GM21619 (cell line): ENCODE measurements at regions not wholly inside any gene's neighbourhood (a gene's known extent, or its start where the extent isn't known, plus 50 kb on each side); places are given as distances from the start of the nearest gene placed in this dataset.
"Not testable (repeated sequence)": the region's sequence is repeated elsewhere in the genome, so short reads cannot be mapped to it uniquely, and the experiment has no call there.

Experiments used
- ATAC-seq: cut with Tn5 transposase; IDR thresholded peaks from one replicate; pipeline ENCODE4 v1.9.1; 2021; ENCODE audit not compliant: unreplicated experiment

DNA sequence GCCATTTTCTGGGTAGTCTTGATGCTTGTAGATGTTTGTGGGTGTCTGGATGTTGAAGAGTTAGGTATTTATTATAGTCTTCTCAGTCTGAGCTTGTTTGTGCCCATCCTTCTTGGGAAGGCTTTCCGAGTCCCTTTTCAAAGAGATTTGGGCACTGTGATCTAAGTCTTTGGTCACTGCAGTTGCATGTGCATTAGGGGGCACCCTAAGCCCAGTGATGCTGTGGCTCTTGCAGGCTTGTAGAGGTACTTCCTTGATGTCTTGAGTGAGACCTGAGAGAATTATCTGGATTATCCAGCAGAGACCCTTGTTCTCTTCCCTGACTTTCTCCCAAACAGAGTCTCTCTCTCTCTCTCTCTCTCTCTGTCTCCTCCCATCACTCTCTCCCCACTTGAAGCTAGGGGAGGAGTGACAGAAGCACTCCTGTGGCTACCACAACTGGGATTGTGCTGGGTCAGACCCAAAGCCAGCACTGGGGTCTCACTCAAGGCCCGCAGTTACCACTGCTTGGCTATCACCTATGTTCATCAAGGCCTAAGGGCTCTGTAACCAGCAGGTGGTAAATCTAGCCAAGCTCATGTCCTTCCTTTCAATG, 68.5 kb downstream of the TMCO5A start:
- peak; percentile 80 for ATAC-seq

DNA sequence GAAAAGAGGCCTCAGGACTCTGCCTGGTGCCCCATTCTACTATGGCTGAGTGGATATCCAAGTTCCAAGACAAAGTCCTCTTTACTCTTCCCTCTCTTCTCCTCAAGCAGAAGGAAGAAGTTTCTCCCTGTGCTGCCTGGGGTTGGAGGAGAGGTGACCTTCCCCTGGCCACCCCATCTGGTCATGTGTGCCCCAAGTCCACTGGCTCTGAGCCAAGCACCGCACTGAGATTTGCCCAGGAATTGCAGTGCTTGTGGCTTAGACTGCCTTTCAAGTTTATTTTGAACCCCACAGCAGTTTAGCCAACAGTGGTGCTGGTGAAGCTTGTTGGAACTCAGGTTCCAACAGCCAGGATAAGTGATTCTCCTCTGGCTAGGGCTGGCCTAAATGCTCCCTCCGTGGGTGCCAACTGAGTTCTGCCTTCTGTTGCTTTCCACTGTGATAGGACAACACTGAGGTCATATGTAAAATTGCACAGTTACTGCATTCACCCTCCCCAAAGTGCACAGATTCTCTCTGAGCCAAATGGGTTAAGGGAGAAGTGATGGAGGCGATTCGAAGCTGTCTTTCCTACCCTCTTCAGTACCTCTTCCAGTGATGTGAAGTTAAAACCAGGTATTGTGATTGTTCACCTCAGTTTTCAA, 69.9 kb downstream of the TMCO5A start:
- ATAC-seq = no peak

DNA sequence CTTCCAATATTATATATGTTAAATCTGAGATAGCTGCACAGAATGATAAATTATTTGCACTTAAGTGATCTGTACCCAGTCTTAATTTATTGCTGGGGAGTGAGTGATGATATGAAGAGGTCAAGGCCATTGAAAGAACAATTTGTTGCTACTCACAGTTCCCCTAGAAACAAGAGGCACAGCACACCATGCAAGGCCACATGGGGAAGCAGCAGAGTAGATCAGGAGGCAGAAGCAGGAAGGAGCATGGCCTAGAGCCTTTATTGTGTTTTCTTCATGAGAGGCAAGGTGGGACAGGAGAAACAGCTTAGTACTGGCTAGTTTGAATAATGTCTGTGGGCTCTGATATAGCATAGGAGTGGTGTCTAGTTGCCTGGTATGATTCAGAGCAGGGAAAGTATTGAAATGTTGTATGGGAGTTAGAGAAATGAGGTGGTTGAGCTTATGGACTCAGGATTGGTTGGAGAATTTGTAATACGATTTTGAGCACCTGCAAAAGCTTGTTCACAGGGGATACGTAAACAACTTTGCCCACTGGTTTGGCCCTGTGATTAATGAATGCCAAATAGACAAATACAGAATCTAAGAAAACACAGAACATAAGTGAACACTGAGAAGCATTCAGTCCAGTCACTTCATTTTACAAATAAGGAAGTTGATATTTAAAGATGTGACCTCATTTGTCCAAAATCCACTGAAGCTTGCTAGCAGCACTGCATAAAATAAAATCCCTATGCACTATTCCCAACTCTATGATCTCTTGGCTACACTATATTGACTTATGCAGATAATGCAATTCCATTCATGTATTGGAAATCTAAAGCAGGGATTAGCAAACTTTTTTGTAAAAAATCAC, 71.7 kb downstream of the TMCO5A start:
- no peak for ATAC-seq

DNA sequence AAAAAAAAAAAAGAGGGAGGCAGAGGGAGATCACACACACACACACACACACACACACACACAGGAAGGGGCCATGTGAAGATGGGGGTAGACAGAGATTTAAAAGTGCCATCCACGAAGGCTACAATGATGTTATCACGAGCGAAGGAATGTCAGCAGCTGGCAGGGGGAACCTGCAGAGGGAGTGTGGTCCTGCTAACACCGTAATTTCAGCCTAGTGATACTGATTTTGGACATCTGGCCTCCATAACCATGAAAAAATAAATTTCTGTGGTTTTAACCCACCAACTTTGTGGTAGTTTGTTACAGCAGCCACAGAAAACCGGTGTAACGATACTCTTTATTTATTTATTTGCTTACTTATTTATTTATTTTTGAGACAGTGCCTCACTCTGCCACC, 76.0 kb downstream of the TMCO5A start:
- ATAC-seq = no peak

DNA sequence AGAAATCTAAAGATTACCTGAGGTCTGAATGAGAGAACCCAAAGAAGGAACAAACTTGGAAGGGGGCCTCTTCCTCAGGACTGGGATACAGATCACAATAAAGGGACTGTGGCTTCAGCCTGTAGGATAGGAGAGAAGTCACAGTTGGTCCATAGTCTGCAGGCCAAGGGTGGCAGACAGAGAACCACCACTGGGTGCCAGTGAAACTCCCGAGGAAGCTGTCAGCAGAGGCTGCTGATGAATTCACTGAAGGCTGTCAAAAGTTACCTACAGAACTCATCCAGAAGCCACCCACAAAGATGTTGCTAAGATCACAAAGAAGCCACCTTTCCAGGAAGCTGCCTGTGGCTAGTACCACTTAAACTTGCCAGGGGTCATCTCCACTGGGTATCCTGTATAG, 78.5 kb downstream of the TMCO5A start:
- ATAC-seq = no peak

DNA sequence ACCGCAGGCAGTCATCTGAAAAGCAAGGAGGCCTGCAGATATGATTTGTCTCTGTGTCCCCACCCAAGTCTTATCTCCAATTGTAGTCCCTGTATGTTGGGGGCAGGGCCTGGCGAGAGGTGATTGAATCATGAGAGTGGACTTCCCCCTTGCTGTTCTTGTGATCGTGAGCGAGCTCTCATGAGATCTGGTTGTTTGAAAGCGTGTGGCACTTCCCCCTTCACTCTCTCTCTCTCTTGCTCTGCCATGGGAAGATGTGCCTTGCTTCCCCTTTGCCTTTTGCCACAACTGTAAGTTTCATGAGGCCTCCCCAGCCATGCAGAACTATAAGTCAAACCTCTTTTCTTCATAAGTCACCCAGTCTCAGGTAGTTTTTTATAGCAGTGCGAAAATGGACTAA, 83.3 kb downstream of the TMCO5A start:
- no peak for ATAC-seq

DNA sequence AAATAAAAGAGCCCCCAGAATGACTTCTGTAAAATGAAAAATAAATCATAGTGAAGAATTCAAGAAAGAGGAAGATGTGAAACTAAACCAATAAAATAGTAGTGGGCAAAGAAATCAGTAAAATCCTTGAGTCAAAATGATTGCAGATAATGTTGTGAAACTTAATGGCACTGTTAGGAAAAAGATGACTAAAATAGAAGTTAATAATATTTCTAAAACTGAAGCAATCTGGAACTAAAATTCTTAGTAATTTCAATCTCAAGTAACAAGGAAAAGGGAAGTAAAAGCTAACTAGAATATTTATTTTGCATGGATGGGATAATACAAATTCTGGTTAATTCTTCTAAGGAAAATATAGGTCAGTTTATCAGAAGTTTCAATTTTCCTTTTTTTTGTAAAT, 84.6 kb downstream of the TMCO5A start:
- no peak for ATAC-seq

DNA sequence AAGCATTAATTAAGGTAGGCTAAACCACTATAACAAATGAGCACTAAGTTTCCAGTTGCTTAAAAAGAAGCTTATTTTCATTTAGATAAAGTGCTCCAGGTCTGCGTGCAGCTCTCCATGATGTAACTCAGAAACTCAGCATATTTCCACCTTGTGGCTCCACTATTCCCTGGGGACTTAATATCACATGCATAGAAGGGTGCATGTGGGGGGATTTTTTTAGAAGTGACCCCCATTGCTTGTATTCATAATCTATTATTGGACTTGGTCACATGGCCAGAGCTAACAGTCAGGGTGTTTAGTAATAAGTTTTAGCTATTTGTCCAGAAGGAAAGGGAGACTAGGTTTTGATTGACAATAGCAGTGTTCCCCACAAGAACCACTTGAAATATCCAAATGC, 86.8 kb downstream of the TMCO5A start:
- peak; percentile 61 for ATAC-seq

DNA sequence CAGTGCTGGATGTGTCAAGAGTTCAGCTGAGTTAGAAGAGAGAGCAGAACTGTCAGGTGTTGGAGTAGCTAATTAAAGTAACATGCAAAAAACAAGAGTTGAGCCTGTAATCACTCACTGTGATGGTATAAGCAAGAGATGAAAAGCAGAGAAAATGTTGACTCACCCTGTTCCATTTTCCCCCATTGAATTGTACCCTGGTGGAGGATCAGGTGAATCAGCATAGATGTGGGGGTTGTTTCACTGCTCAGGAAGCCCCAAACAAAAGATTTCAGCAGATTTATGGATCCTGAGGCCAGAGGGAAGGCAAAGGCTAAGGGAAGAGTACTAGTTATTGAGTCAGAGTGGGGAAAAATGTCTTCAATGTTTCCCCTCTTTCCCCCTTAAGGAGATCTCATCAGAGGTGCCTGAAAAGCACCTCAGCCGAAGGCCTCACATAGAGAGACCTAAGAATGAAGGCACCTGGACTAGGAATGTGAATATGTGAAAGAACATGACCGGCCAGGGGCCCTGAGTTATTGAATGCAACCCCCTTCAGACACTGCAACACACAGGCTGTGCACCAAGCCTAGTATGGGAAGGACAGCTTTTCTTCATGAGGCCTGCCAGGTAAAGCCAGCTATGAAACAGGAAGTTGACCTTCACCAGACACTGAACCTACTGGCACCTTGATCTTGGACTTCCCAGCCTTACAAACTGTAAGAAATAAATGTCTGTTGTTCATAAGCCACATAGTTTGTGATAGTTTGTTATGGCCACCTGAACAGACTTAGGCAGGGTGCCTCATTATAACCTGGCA, 90.1 kb downstream of the TMCO5A start:
- ATAC-seq = no peak

DNA sequence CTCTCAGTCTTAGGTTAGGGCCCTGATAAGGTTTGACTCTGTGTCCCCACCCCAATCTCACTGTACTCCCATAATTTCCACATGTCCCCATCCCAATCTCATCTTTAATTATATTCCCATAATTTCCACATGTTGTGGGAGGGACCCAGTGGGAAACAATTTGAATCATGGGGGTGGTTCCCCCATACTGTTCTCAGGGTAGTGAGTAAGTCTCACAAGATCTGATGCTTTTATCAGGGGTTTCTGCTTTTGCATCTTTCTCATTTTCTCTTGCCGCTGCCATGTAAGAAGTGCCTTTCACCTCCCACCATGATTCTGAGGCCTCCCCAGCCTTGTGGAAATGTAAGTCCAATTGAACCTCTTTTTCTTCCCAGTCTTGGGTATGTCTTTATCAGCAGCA, 91.2 kb downstream of the TMCO5A start:
- not testable (repeated sequence) for ATAC-seq

DNA sequence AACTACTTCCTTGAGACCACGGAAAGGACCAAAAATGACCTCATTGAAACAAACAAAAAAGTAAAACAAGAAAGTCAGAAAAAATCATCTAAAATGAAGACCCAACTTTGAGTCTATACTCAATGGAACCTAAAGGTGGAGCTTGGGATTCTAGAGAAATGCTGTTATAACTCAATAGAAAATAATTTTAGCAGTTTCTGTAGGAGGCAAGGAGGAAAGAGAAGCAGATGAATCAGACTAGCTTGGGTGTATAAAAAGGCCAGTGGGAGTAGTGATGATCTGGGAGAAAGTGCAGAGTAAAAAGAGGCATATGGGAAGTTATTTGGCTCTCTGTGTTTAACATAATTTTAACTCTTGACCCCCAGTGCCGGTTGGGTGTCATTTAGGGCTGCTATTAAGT, 94.4 kb downstream of the TMCO5A start:
- ATAC-seq = no peak

DNA sequence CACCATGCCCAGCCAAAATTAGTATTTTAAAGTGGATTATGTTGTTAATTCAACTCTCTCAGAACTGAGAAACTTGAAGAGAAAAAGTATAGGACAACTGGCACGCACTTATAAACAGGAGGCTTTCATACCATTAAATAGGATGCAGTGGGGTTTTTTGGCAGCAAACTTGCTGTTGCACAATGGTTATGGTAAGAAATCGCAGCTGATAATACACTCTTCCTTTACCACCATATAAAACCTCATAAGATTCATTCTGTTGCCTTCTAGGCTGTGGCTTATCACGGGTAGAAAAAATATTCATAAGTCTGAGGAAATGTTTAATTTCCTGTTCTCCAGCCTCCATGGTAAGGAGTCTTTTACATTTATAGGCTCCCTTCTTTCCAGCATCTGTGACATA, 95.3 kb downstream of the TMCO5A start:
- ATAC-seq = no peak

DNA sequence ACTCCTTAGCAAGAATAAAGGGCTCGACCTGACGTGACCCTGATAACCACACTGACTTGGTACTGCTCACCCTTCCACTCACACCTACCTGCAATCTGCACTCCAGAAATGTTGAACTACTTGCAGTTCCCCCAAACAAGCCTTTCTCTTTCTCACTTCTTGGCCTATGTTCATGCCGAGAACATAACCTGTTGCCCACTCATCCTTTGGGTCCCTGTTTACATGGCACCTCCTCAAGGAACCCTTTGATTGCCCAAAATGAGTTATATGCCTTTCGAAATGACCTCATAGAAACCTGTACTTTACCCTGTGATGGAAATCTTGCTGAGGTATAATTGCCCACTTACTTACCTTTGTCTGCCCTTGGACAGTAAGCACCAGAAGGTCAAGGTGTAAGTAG, 96.2 kb downstream of the TMCO5A start:
- ATAC-seq = no peak

DNA sequence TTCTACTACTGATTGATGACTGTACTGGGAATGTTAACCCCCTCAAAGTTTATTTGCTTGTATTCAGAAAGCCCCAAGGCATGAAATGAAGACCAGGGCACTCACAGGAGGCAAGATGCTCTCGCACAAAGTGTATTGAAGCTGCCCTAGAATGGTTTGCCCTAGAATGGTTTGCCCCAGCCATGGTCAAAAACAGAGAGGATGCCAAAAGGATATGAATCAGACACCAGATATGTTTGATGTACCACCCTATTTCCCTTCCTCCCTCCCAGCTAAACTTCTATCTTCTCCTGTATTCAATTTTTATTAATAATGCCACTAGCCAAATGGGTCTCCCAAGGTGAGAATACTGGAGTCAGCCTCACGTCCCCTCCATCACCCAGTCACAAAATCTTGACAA, 101.3 kb downstream of the TMCO5A start:
- no peak for ATAC-seq

DNA sequence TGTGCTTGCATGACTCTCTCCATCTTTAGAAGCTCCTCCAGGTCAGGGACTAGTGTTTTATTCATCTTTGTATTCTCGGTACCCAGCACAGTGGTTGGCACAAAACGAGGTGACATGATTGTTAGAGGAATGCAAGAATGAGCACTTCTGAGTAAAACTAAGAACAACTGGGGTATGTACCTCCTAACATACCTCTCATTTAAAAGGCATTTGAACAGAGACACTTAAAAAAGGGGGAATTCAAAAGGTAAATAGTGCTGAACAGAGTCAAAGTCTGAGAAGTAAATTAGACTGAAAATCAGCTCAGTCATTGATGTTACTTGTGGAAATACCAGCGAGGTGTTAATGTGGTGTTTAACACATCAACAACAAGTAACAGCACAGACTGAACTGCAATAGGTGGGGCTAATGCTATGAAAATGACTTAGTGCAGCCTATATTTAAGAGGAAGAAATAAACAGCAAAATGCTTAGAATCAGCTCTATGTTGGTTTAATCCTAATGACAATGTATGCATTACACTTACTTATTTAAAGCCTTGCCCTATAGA, 102.4 kb downstream of the TMCO5A start:
- ATAC-seq = no peak

DNA sequence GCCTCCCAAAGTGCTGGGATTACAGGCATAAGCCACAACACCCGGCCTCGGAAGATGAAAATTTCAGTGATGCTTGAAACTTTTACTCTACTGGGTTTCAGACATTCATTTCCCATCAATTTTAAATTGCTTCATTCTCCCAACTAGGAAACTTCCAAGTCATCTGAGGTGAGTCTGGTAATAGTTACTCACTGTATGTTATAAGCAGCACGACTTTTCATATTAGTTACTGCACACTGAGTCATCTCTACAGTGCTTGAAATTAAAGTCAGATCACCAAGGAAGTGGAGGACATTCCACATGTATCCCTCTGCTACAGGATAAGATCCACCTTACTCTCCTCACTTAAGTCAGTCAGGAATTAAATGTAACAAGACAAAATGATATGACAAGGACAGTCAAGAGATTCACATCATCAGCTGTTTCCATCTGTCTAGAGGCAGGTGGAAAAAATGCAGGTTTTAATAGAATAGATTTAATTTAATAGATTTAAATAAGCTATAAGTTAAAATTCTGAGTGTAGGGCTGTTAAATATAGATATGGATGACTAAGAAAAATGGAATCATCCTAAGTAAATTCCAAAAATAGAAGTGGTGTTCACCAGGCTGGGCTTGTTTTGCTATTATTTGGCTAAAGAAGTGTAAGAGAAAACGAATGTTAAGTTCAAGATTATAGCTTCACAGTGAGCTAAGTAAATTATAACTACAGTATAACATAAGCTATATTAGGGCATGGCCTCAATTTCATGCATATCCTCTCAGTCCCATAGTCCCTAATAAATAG, 104.4 kb downstream of the TMCO5A start:
- ATAC-seq = no peak

DNA sequence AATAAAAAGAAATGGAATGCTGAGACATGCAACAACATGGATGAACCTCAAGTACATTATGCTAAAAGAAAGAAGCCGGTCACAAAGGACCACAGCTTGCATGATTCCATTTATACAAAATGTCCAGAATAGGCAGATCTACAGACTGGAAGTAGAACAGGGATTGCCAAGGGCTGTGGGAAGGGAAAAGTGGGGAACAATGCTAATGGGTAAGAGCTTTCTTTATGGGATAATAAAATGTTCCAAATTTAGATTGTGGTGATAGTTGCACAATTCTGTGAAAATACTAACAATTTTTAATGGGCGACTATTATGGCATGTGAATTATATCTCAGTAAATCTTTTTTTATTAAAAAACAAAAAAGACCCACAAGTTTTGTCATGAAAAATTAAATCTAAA, 106.2 kb downstream of the TMCO5A start:
- no peak for ATAC-seq

DNA sequence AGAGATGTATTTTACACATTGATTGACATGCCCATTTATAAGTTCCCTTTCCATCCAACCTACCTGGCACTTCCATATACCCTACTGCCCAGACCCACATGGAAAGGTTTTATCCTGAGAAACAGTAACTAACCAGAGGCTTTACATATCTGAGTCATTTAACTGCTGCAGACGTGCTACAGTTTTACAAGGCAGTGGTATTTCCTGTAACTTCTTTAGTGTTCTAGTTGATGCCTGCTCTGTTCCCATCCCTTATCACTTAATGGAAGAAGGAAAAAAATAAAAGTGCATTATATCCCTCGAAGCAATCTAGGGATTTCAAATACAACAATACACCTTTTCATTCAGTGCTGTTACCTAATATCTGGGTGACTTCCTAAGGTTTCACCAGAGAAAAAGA, 107.1 kb downstream of the TMCO5A start:
- no peak for ATAC-seq

DNA sequence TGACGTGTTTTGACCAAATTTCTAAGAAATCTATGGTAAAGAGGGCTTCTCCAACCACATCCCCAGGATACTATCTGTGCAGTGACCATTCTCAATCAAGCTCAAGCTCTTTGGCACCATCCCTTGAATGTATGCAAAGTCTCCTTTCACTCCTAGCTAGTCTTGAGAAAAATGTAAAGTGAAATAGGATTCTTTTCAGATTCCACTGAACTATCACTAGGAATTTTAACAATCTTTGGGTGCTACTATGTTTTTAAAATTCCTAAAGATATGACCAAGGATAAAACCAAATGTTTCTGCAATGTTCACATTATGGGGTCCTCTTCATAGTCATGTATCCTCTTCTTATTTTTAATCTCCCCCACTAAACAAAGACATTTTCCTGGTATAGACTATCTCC, 107.8 kb downstream of the TMCO5A start:
- no peak for ATAC-seq

DNA sequence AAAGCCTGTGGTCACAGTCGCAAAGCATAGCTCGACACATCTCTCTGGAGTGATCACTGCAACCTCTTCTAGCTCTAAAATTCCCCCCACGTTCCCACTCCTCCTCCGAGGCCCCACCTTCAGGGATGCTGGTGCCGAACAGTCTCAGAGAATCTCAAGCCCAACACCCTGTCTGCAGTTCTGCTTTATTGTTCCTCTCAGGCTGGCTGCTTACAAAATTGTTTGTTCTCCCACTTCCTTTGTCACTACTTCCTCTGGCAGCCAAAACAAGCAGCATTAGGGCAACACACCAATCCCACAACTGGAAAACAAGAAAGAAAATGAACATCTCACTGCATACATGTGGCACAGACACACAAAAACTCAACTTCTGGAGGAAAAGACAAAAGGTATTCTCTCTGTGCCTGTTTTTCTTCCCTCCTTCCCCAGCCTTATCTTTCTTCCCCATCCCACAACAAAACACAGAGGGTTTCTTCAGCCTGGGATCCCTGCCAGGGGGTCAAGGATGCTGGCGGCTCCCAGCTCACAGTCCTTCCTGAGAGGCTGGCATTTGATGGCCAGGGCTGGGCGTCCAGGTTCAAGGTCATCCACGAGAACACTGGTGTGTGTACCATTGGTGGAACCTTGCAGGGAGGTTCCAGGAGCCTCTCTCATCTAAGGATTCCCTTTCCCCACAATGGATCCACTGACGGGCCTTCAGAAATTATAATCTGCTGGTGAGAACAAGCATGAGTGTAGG, 108.4 kb downstream of the TMCO5A start:
- ATAC-seq = no peak
